PFSK-1 (cell line): ENCODE measurements at regions not wholly inside any gene's neighbourhood (a gene's known extent, or its start where the extent isn't known, plus 50 kb on each side); places are given as distances from the start of the nearest gene placed in this dataset.

ENCODE experiments used
- FOXP2 ChIP-seq: optimal IDR thresholded peaks from 2 replicates; pipeline ENCODE3; 2011; ENCODE audit warnings: borderline replicate concordance, control low read depth, inconsistent platforms; ENCODE audit not compliant: insufficient read depth; ENCODE audit errors: extremely low read length, extremely low read depth
- POLR2AphosphoS5 ChIP-seq: IDR thresholded peaks from 2 replicates; pipeline ENCODE4 v1.6.1; 2012; ENCODE audit warnings: low read depth, mild to moderate bottlenecking, control low read depth, low read length, moderate library complexity
- REST ChIP-seq, 2 experiments: IDR thresholded peaks; 2 replicates each; pipeline versions ENCODE4 v1.6.1 to v1.8.0; 2011 to 2012; ENCODE audit warnings: low read depth in 2 of 2, low read length in 2 of 2, control low read depth in 1 of 2, inconsistent platforms in 1 of 2, mild to moderate bottlenecking in 1 of 2, moderate library complexity in 1 of 2; ENCODE audit not compliant: insufficient read depth in 1 of 2
- SIN3A ChIP-seq: IDR thresholded peaks from 2 replicates; pipeline ENCODE4 v1.6.1; 2012; ENCODE audit warnings: mild to moderate bottlenecking, low read length, moderate library complexity, borderline replicate concordance; ENCODE audit not compliant: insufficient read depth
- TAF1 ChIP-seq: IDR thresholded peaks from 2 replicates; pipeline ENCODE4 v1.6.1; 2012; ENCODE audit warnings: low read length, control low read depth, borderline replicate concordance; ENCODE audit not compliant: insufficient read depth

- TF ChIP-seq TAF1 (no peak), POLR2AphosphoS5 (no peak), SIN3A (no peak), REST (IDR thresholded peaks at IDR 0.05; ENCODE audit: insufficient read depth in 1 of 2, low read depth in 2 of 2, low read length in 2 of 2) (no peak), FOXP2 (no peak)
Observed at GRCh38 chr12:85708775-85709174, 127.4 kb downstream of the RASSF9 start.

GRCh38 chr12:85711735-85712390 lies 124.3 kb downstream of the RASSF9 start:
- TF ChIP-seq REST (IDR thresholded peaks at IDR 0.05; ENCODE audit: insufficient read depth in 1 of 2, low read depth in 2 of 2, low read length in 2 of 2) (no peak), FOXP2 (no peak), TAF1 (no peak), SIN3A (no peak), POLR2AphosphoS5 (no peak)

GRCh38 chr12:85713373-85713772 lies 122.8 kb downstream of the RASSF9 start:
- TF ChIP-seq SIN3A (no peak), TAF1 (no peak), FOXP2 (no peak), POLR2AphosphoS5 (no peak), REST (IDR thresholded peaks at IDR 0.05; ENCODE audit: insufficient read depth in 1 of 2, low read depth in 2 of 2, low read length in 2 of 2) (no peak)

GRCh38 chr12:85714425-85714824 lies 121.8 kb downstream of the RASSF9 start:
- TF ChIP-seq POLR2AphosphoS5 (no peak), FOXP2 (no peak), SIN3A (no peak), TAF1 (no peak), REST (IDR thresholded peaks at IDR 0.05; ENCODE audit: insufficient read depth in 1 of 2, low read depth in 2 of 2, low read length in 2 of 2) (no peak)
